ENCODE measurements at regions not wholly inside any gene's neighbourhood (a gene's known extent, or its start where the extent isn't known, plus 50 kb on each side); places are given as distances from the start of the nearest gene placed in this dataset.

- H3K27ac ChIP-seq: no peak overlapping the region
- TF ChIP-seq CTCF (conservative IDR thresholded peaks at IDR 0.05): no peak
These were observed 887.2 kb upstream of the LRATD1 start for GRCh38 chr2:13745330-13745729.

GRCh38 chr2:13751955-13752354 lies 880.6 kb upstream of the LRATD1 start:
- TF ChIP-seq ZFX (IDR thresholded peaks at IDR 0.05) (no peak), CTCF (conservative IDR thresholded peaks at IDR 0.05) (no peak)

GRCh38 chr2:13758412-13758811 lies 874.1 kb upstream of the LRATD1 start:
- TF ChIP-seq ZFX (IDR thresholded peaks at IDR 0.05): no peak
- TF ChIP-seq CTCF (conservative IDR thresholded peaks at IDR 0.05): no peak
- H3K27ac ChIP-seq: no peak overlapping the region

More at GRCh38 chr2:13751955-13752354, 880.6 kb upstream of the LRATD1 start:
- no peak overlapping the region for H3K27ac ChIP-seq

- TF ChIP-seq CTCF (conservative IDR thresholded peaks at IDR 0.05): no peak
- no peak for TF ChIP-seq ZFX (IDR thresholded peaks at IDR 0.05)
These were observed 864.2 kb upstream of the LRATD1 start for GRCh38 chr2:13768274-13768673.

GRCh38 chr2:13770279-13770678 lies 862.2 kb upstream of the LRATD1 start:
- TF ChIP-seq ZFX (IDR thresholded peaks at IDR 0.05): no peak
- TF ChIP-seq CTCF (conservative IDR thresholded peaks at IDR 0.05): no peak
- H3K27ac ChIP-seq: no peak overlapping the region

More at GRCh38 chr2:13768274-13768673, 864.2 kb upstream of the LRATD1 start:
- no peak overlapping the region for H3K27ac ChIP-seq

GRCh38 chr2:13779996-13780395 lies 852.5 kb upstream of the LRATD1 start:
- TF ChIP-seq ZFX (IDR thresholded peaks at IDR 0.05) (no peak), CTCF (conservative IDR thresholded peaks at IDR 0.05) (no peak)
- H3K27ac ChIP-seq: no peak overlapping the region

GRCh38 chr2:13791019-13791547 lies 841.4 kb upstream of the LRATD1 start:
- no peak overlapping the region for H3K27ac ChIP-seq
- TF ChIP-seq CTCF (conservative IDR thresholded peaks at IDR 0.05) (no peak), ZFX (IDR thresholded peaks at IDR 0.05) (no peak)

Measured in C4-2B (cell line).